Glutamatergic neuron (in vitro differentiated cells): ENCODE measurements at regions not wholly inside any gene's neighbourhood (a gene's known extent, or its start where the extent isn't known, plus 50 kb on each side); places are given as distances from the start of the nearest gene placed in this dataset.

Source experiments
- DNase-seq: peaks from one replicate; pipeline ENCODE4 v3.0.0; 2022
- H3K27ac Mint-ChIP-seq: one replicate; pipeline ENCODE4 v1.8.0; 2020; ENCODE audit warnings: mild to moderate bottlenecking, mixed read lengths, inconsistent platforms; ENCODE audit not compliant: unreplicated experiment
- H3K27me3 Mint-ChIP-seq: one replicate; pipeline ENCODE4 v1.8.0; 2020; ENCODE audit warnings: mild to moderate bottlenecking, moderate library complexity, mixed read lengths, inconsistent platforms; ENCODE audit not compliant: unreplicated experiment
- H3K36me3 Mint-ChIP-seq: one replicate; pipeline ENCODE4 v1.8.0; 2020; ENCODE audit warnings: mild to moderate bottlenecking, mixed read lengths, inconsistent platforms; ENCODE audit not compliant: unreplicated experiment
- H3K4me1 Mint-ChIP-seq: one replicate; pipeline ENCODE4 v1.8.0; 2020; ENCODE audit warnings: mild to moderate bottlenecking, low read depth, mixed read lengths, inconsistent platforms; ENCODE audit not compliant: unreplicated experiment
- H3K4me3 Mint-ChIP-seq: one replicate; pipeline ENCODE4 v1.8.0; 2020; ENCODE audit warnings: mild to moderate bottlenecking, mixed read lengths, inconsistent platforms; ENCODE audit not compliant: unreplicated experiment
- H3K9me3 Mint-ChIP-seq: one replicate; pipeline ENCODE4 v1.8.0; 2020; ENCODE audit warnings: mild to moderate bottlenecking, moderate library complexity, mixed read lengths, inconsistent platforms; ENCODE audit not compliant: unreplicated experiment
- TF ChIP-seq, protein P1 (sequence below): fragments of 200-600 bp; sonication (generic); IDR thresholded peaks from one replicate; pipeline ENCODE4 v1.5.0; 2021; ENCODE audit not compliant: partially characterized antibody, unreplicated experiment

DNA sequence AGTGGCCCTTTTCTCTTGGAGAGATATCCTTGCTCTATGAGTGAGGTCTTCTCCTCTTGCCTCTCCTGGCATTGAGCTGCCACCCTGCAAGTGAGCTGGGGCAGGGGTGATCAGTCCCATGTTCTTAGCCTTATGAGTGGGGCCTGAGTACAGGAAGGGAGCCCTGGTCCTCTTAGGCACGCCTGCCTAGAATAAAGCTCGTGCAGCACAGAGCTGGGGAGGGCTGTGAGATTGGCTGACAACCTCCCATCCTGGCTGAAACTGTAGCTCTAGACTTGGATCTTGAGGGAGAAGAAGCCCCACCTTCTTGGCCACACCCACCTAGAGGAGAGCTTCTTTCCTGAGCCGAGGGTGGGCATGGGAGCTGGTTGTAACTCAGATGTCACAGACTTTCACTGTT is 305.0 kb upstream of the ZNF32 start:
- H3K4me1 Mint-ChIP-seq = peaks cover 9% of the 10 kb centered on the region
- H3K9me3 Mint-ChIP-seq = peaks cover 1% of the 10 kb centered on the region
- TF ChIP-seq, protein P1, sequence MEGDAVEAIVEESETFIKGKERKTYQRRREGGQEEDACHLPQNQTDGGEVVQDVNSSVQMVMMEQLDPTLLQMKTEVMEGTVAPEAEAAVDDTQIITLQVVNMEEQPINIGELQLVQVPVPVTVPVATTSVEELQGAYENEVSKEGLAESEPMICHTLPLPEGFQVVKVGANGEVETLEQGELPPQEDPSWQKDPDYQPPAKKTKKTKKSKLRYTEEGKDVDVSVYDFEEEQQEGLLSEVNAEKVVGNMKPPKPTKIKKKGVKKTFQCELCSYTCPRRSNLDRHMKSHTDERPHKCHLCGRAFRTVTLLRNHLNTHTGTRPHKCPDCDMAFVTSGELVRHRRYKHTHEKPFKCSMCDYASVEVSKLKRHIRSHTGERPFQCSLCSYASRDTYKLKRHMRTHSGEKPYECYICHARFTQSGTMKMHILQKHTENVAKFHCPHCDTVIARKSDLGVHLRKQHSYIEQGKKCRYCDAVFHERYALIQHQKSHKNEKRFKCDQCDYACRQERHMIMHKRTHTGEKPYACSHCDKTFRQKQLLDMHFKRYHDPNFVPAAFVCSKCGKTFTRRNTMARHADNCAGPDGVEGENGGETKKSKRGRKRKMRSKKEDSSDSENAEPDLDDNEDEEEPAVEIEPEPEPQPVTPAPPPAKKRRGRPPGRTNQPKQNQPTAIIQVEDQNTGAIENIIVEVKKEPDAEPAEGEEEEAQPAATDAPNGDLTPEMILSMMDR = no peak
- peaks cover 13% of the 10 kb centered on the region for H3K36me3 Mint-ChIP-seq
- H3K27ac Mint-ChIP-seq = no peak overlapping the region
- peaks cover 2% of the 10 kb centered on the region for H3K27me3 Mint-ChIP-seq
- no peak for DNase-seq
- no peak overlapping the region for H3K4me3 Mint-ChIP-seq

DNA sequence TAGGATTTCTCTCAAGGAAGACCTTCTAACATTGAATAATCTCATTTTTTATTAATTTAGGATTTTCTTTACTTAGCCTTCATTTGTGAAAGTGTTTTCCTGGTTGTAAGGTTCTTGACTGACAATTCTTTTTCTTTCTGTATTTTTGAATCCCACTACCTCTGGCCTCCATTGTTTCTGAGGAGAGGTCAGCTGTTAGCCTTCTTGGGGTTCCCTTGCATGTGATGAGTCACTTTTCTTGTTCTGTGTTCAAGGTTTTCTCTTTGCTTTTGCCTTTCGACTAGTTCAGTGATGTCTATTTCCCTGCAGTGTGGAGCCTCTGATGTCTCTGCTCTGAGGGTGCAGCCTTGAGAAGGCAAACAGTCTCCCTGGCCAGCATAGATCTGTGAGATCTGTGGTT is 304.1 kb upstream of the ZNF32 start:
- Mint-ChIP-seq H3K4me3 (no peak overlapping the region), H3K9me3 (no peaks in the 10 kb centered on the region), H3K27me3 (peaks cover 2% of the 10 kb centered on the region), H3K4me1 (peaks cover 9% of the 10 kb centered on the region), H3K27ac (no peak overlapping the region), H3K36me3 (peaks cover 13% of the 10 kb centered on the region)
- DNase-seq = no peak
- TF ChIP-seq, protein P1 = no peak

DNA sequence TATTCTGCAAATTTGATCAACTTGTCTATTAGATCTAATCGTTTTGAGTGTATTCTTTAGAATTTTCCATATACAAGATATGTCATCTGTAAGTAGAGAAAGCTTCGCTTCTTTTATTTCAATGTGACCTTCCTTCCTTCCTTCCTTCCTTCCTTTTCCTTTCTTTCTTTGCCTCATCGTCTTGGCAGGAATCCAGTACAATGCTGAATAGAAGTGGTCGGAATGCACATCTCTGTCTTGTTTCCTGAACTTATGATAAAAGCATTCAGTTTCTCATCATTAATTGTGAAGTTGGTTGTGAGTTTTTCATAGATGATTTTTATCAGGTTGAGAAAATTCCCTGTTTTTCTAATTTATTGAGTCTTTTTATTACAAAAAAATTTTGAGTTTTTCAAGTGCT is 300.7 kb upstream of the ZNF32 start:
- no peak overlapping the region for H3K27ac Mint-ChIP-seq
- H3K4me1 Mint-ChIP-seq = peaks cover 11% of the 10 kb centered on the region
- H3K36me3 Mint-ChIP-seq = peaks cover 8% of the 10 kb centered on the region
- DNase-seq = no peak
- peaks cover 1% of the 10 kb centered on the region for H3K9me3 Mint-ChIP-seq
- H3K27me3 Mint-ChIP-seq = no peaks in the 10 kb centered on the region
- H3K4me3 Mint-ChIP-seq = no peak overlapping the region
- TF ChIP-seq, protein P1 = no peak

DNA sequence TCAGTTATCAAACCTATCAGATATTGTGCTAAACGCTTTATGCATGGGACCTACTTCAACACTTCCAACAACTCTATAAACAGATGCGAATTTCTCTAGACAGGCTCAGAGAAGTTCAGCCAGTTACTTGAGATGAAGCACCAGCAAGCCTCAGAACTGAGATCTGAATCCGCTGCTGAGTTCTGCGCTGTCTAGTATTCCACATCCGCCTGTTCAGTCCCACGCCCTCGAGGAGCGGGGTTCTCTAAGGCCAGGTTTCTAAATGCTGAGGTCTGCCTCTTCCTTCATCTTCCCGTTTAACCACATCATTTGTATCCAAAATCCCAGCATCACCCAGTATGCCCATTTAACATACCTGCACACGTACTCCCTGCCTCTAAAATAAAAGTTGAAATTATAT is 297.8 kb upstream of the ZNF32 start:
- peaks cover 3% of the 10 kb centered on the region for H3K9me3 Mint-ChIP-seq
- H3K36me3 Mint-ChIP-seq = no peaks in the 10 kb centered on the region
- TF ChIP-seq, protein P1 = no peak
- H3K4me3 Mint-ChIP-seq = no peak overlapping the region
- no peaks in the 10 kb centered on the region for H3K27me3 Mint-ChIP-seq
- DNase-seq = no peak
- no peak overlapping the region for H3K27ac Mint-ChIP-seq
- H3K4me1 Mint-ChIP-seq = peaks cover 25% of the 10 kb centered on the region

DNA sequence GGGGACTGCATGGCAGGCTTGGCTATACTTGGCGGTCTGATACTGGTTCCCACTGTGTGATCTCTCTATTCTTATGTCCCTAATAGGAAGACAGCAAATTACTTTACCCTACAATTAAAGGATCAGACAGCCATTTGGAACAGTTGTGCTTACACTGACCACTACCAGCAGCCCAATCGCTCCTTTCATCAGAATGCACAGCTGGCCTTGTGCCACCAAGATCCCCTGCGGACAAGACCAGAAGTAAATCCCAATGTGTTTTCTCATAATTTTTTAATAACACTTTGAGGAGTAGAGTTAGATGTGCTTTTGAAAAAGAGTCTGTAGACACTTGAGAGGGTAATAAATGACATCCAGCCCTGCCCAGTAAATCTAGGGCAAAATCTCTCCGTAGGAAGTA is 297.2 kb upstream of the ZNF32 start:
- H3K9me3 Mint-ChIP-seq = peaks cover 3% of the 10 kb centered on the region
- H3K4me1 Mint-ChIP-seq = peaks cover 25% of the 10 kb centered on the region
- no peak overlapping the region for H3K27ac Mint-ChIP-seq
- TF ChIP-seq, protein P1 = no peak
- no peaks in the 10 kb centered on the region for H3K36me3 Mint-ChIP-seq
- DNase-seq = no peak
- no peaks in the 10 kb centered on the region for H3K27me3 Mint-ChIP-seq
- no peak overlapping the region for H3K4me3 Mint-ChIP-seq
